GM12874 (cell line): ENCODE measurements at regions not wholly inside any gene's neighbourhood (a gene's known extent, or its start where the extent isn't known, plus 50 kb on each side); places are given as distances from the start of the nearest gene placed in this dataset.

Experiments
- TF ChIP-seq, protein P1 (sequence below): IDR thresholded peaks from 2 replicates; pipeline ENCODE4 v1.5.1; 2011; ENCODE audit warnings: low read depth, mild to moderate bottlenecking, control low read depth, low read length, moderate library complexity; ENCODE audit not compliant: insufficient read depth

DNA sequence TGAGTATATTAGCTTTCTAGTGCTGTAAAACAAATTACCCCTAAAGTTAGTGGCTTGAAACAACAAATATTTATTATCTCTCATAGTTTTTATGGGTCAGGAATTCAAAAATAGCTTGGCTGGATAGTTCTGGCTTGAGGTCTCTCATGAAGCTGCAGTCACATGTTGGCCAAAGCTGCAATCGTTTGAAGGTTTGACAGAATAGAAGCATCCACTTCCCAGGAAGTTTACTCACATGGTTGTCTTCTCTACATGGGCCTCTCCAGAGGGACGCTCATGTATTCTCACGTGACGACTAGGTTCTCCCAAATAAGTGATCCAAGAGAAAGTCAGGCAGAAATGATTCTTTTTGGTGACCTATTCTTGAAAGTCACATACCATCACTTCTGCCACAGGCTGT lies 99.1 kb downstream of the NIBAN1 start:
- TF ChIP-seq, protein P1, sequence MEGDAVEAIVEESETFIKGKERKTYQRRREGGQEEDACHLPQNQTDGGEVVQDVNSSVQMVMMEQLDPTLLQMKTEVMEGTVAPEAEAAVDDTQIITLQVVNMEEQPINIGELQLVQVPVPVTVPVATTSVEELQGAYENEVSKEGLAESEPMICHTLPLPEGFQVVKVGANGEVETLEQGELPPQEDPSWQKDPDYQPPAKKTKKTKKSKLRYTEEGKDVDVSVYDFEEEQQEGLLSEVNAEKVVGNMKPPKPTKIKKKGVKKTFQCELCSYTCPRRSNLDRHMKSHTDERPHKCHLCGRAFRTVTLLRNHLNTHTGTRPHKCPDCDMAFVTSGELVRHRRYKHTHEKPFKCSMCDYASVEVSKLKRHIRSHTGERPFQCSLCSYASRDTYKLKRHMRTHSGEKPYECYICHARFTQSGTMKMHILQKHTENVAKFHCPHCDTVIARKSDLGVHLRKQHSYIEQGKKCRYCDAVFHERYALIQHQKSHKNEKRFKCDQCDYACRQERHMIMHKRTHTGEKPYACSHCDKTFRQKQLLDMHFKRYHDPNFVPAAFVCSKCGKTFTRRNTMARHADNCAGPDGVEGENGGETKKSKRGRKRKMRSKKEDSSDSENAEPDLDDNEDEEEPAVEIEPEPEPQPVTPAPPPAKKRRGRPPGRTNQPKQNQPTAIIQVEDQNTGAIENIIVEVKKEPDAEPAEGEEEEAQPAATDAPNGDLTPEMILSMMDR, result no peak

DNA sequence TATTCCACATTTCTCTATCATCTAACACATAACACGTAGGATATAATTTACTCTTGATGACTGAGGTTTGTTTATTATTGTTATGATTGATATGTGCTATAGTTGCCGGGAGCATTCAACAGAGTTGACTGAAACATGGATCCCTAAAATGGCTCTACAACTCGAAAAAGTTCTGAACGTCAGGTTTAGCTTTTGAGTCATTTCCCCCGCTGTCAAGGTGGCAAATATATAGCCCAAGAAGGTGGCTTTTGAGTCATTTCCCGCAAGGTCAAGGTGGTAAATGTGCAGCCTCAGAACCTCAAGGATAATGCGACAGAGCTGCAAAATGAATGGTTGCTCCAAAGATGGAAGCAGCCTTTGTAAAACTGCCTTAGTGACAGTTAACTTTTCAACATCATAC lies 104.0 kb downstream of the NIBAN1 start:
- TF ChIP-seq, protein P1, result no peak

DNA sequence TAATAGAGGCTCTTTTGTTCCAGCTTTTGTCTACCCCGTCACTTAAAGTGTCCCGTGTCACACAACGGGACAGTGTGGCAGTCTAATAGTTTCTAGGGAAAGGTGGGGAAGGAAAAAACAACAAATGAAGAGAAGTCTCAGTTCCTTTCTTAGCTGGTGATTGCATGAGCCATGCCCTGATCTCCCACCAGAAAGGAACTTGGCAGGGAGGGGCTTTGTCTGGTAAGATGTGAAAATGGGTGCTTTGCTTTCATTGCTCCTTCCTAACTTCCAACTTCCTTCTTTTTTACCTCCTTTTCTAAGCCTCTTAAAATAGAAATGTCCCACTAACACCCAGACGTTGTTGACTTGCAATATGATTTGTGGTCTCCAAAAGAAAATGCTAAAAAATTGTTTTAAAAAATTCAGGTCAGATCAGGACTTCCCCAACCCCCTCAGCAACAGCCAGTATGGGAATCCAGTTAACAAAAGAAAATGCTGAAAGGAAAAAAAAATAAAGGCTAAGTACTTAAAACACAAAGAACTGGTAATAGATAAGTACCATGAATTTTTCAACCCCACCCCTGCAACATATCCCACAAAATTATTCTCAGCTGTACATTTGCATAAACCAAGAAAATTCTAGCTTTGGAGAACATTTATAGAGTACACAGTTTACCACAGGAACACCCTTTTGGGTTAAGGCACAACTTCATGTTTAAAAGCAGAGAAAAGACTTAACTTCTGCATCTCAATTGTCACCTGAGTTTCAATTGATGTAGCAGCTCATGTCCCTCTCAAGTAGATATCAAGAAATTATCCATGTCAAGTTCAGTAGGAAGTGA lies 106.2 kb downstream of the NIBAN1 start:
- TF ChIP-seq, protein P1, result no peak

DNA sequence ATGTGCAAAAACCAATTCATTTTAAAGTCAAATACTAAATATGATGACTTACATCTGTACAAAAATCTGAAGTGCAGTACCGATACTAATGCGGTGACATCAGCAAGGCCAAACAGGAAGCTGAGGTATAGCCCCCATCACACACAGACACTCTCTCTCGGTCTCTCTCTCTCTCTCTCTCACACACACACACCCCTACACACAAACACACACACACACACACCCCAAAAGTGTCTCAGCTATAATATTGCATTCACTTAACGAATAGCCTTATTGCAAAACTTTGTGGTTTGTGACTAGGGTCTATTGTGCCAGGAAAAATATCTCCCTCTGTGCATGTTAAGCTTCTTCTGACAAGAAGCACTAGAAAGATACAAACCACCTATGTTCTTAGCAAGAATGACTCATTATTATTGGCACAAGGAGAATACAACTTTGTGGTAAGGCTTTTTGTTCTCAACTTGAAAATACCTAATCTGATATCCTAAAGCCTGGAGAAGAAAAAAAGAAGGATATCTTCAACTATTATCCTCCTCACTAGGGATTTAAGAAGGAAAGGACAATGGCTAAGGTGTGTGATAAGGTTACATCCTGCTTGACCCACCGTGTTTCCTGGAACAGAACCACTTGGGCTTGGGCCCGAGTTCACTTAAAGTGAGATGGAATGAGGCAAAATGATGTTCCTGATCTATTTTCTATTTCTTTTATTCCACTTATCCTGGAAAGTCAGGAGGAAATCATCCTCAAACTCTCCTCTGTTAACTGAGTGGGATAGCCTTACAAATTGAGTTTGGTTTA lies 107.1 kb downstream of the NIBAN1 start:
- TF ChIP-seq, protein P1, result no peak

DNA sequence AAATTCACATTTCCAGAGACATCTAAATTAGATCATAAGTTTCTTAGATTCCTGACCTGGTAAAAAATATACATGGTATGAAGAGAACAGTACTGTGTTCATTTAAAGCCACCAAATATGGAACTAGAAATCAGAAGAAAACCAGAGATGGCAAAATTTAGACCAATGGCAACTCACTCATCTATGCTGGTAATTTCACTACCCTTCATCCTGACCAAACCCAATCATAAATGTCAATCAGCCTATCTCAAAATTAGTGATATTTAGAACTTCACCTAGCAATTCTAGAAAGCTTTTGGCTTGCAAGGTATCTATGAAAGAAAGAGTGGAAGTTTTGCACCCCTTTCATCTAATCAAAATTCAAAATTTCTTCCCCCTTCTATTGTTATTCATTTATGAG lies 107.7 kb downstream of the NIBAN1 start:
- TF ChIP-seq, protein P1, result no peak

DNA sequence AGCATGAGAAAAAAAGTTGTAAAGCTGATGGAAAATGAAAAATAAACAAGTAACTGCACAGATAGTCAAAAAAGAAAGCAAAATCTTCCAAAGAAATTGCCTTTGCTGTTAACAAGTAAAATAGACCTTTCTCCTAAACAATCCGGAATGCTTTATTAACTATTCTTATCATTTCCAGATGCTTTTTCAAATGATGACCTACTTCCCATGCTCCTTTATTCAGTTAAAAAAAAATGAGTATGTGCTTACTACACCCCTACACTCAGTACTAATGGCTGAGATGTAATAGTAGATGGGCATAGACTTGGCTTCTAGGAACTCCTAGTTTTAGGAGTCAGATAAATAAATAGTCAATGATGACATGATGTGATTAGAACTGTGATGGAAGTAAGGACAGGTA lies 108.5 kb downstream of the NIBAN1 start:
- TF ChIP-seq, protein P1, result no peak

DNA sequence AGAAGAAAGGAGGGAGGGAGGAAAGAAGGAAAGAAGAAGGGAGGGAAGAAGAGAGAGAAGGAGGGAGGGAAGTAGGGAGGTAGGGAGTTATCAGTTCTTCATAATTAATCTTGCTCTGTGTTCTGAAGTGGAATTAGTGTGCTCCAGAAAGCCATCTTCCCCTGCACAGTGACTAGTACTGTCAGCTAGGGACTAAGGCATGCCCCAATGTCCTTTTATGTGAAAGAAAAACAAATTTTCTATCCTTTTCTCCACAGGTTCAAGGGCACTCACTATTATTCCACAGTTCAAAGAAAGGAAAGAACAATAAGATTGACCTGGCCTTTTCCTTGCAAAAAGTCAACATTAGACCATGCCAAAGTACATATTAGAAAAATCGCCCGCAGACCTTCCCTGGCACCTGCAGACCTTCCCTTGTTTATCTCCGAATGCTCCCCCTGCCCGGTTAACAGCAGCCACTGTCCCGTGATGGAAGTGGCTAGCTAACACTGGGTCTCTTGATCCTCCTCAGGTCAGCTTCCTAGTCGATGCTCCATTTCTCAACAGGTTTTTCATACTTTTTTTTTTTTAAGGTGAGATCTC lies 107.2 kb upstream of the EDEM3 start:
- TF ChIP-seq, protein P1, result no peak
